CD4-positive, alpha-beta T cell (primary cell): ENCODE measurements at regions not wholly inside any gene's neighbourhood (a gene's known extent, or its start where the extent isn't known, plus 50 kb on each side); places are given as distances from the start of the nearest gene placed in this dataset.
"Not testable (repeated sequence)": the region's sequence is repeated elsewhere in the genome, so short reads cannot be mapped to it uniquely, and the experiment has no call there.

Experiments
- ATAC-seq: fragments of 200-7000 bp; cut with Tn5 transposase; one replicate; pipeline ENCODE4 v1.10.0; 2022; ENCODE audit warnings: mild to moderate bottlenecking; ENCODE audit not compliant: poor library complexity
- CTCF ChIA-PET: fragments of 350-600 bp; sonication (Branson Sonifier 250); formaldehyde crosslinking; loops from one replicate; lab custom pipeline; 2021; ENCODE audit warnings: antibody characterized with exemption, inconsistent platforms; lab: Charles Lee
- POLR2A ChIA-PET: fragments of 350-600 bp; sonication (Branson Sonifier 250); formaldehyde crosslinking; loops from one replicate; lab custom pipeline; 2021; ENCODE audit warnings: antibody characterized with exemption, inconsistent platforms; lab: Charles Lee
- DNase-seq, 14 experiments: peaks; one replicate each; pipeline ENCODE4 v3.0.0-alpha.2; 2013 to 2020; ENCODE audit warnings: mixed read lengths in 2 of 14
- H3K27ac ChIP-seq, 2 donors: one replicate each; pipeline versions ENCODE4 v1.5.1 to v1.7.0; 2013; ENCODE audit warnings: low read length in 2 of 2, low read depth in 1 of 2, mild to moderate bottlenecking in 1 of 2
- H3K27me3 ChIP-seq, 2 experiments: 1 replicate in 1 of 2; 2 replicates in 1 of 2; pipeline versions ENCODE4 v1.6.1 to v1.7.0; 2013; ENCODE audit warnings: low read length in 2 of 2, control low read depth in 1 of 2, mild to moderate bottlenecking in 1 of 2, moderate library complexity in 1 of 2; ENCODE audit not compliant: insufficient read depth in 2 of 2, control insufficient read depth in 1 of 2
- H3K36me3 ChIP-seq: one replicate; pipeline ENCODE4 v1.6.1; 2013; ENCODE audit warnings: low read length, control low read depth; ENCODE audit not compliant: insufficient read depth
- H3K4me1 ChIP-seq: one replicate; pipeline ENCODE4 v1.6.1; 2013; ENCODE audit warnings: low read length, control low read depth; ENCODE audit not compliant: insufficient read depth
- H3K4me3 ChIP-seq: one replicate; pipeline ENCODE4 v1.5.1; 2013; ENCODE audit warnings: mild to moderate bottlenecking, low read length, moderate library complexity
- H3K9me3 ChIP-seq, 2 experiments: 1 replicate in 1 of 2; 2 replicates in 1 of 2; pipeline versions ENCODE4 v1.6.1 to v1.7.0; 2013; ENCODE audit warnings: low read length in 2 of 2, mild to moderate bottlenecking in 2 of 2, control low read depth in 1 of 2, moderate library complexity in 1 of 2; ENCODE audit not compliant: control insufficient read depth in 1 of 2, insufficient read depth in 1 of 2
- H3K27ac Mint-ChIP-seq: one replicate; pipeline ENCODE4 v1.8.0; 2020; ENCODE audit warnings: mixed read lengths
- H3K27me3 Mint-ChIP-seq: one replicate; pipeline ENCODE4 v1.8.0; 2021; ENCODE audit warnings: mixed read lengths
- H3K36me3 Mint-ChIP-seq: one replicate; pipeline ENCODE4 v1.8.0; 2021; ENCODE audit warnings: low read depth, mixed read lengths
- H3K4me1 Mint-ChIP-seq: one replicate; pipeline ENCODE4 v1.8.0; 2021; ENCODE audit warnings: low read depth, mixed read lengths
- H3K4me3 Mint-ChIP-seq: one replicate; pipeline ENCODE4 v1.8.0; 2020; ENCODE audit warnings: mild to moderate bottlenecking, mixed read lengths
- H3K9me3 Mint-ChIP-seq: one replicate; pipeline ENCODE4 v1.8.0; 2020; ENCODE audit warnings: mixed read lengths
- CTCF ChIP-seq: fragments of 200-600 bp; IDR thresholded peaks from one replicate; pipeline ENCODE4 v1.8.0; 2022; ENCODE audit warnings: antibody characterized with exemption, mild to moderate bottlenecking
- intact Hi-C, 2 experiments: fragments of 100-400 bp; cut with DNase I in 1 of 2; cut with micrococcal nuclease in 1 of 2; formaldehyde crosslinking; loops; one replicate each; pipeline versions ENCODE4 v1.15.1 to v1.9.0; 2023 to 2025; cut with DNase I, micrococcal nuclease

- DNase-seq (no peak), ATAC-seq (no peak)
- no peaks in the 10 kb centered on the region for H3K4me1 Mint-ChIP-seq
- Histone ChIP-seq H3K27me3 (no peaks in the 10 kb centered on the region), H3K9me3 (no peaks in the 10 kb centered on the region), H3K27ac (no peak overlapping the region), H3K4me1 (no peaks in the 10 kb centered on the region), H3K36me3 (no peaks in the 10 kb centered on the region), H3K4me3 (no peak overlapping the region)
- no peak overlapping the region for H3K4me3 Mint-ChIP-seq
- no peaks in the 10 kb centered on the region for H3K9me3 Mint-ChIP-seq
- intact Hi-C loops = no loop called here
- ChIA-PET CTCF (no interaction called here), POLR2A (no interaction called here)
- H3K27ac Mint-ChIP-seq = no peak overlapping the region
- no peaks in the 10 kb centered on the region for H3K36me3 Mint-ChIP-seq
- H3K27me3 Mint-ChIP-seq = no peaks in the 10 kb centered on the region
- TF ChIP-seq CTCF = no peak
Measured at GRCh38 chr2:40666398-40666797, 214.5 kb upstream of the SLC8A1 start.

GRCh38 chr2:40668425-40668824 is 216.5 kb upstream of the SLC8A1 start:
- no peak overlapping the region for H3K4me3 ChIP-seq
- H3K4me1 ChIP-seq = no peaks in the 10 kb centered on the region
- H3K27ac ChIP-seq = no peak overlapping the region
- Mint-ChIP-seq H3K4me1 (no peaks in the 10 kb centered on the region), H3K27me3 (no peaks in the 10 kb centered on the region), H3K9me3 (peaks cover 2% of the 10 kb centered on the region), H3K27ac (no peak overlapping the region), H3K36me3 (no peaks in the 10 kb centered on the region), H3K4me3 (no peak overlapping the region)
- intact Hi-C loops = no loop called here
- no peaks in the 10 kb centered on the region for H3K27me3 ChIP-seq
- ChIA-PET CTCF (no interaction called here), POLR2A (no interaction called here)
- no peaks in the 10 kb centered on the region for H3K9me3 ChIP-seq
- no peaks in the 10 kb centered on the region for H3K36me3 ChIP-seq
- TF ChIP-seq CTCF = no peak
- ATAC-seq (no peak), DNase-seq (no peak)

- not testable (repeated sequence) for H3K4me3 Mint-ChIP-seq, H3K27me3 ChIP-seq, H3K4me1 Mint-ChIP-seq
Measured at GRCh38 chr2:40676134-40676790, 224.4 kb upstream of the SLC8A1 start.

DNA sequence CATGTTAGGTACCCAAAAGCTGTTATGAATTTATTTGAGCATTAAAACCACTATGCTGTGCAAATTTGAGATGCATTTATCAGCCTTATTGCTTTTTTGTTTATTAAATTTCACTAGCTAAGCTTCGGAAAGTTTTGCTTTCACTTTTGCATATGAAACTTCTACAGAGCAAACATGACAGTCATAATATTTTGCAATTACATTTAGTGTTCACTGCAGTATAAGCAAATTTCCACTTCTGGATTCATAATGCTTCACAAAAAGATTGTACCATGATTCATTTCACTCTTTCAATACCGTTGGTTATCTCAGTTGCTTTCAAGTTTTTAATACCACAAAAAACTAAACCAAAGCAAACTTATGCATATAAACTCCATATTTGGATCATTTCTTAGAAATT is 228.7 kb upstream of the SLC8A1 start:
- no peaks in the 10 kb centered on the region for H3K27me3 Mint-ChIP-seq
- CTCF ChIA-PET = no interaction called here
- no peaks in the 10 kb centered on the region for H3K4me1 ChIP-seq
- no peak overlapping the region for H3K27ac ChIP-seq
- DNase-seq (no peak), ATAC-seq (no peak)
- no peak overlapping the region for H3K4me3 Mint-ChIP-seq
- no peak for TF ChIP-seq CTCF
- H3K27me3 ChIP-seq = no peaks in the 10 kb centered on the region
- H3K9me3 ChIP-seq = no peaks in the 10 kb centered on the region
- no peak overlapping the region for H3K27ac Mint-ChIP-seq
- H3K4me3 ChIP-seq = no peak overlapping the region
- H3K4me1 Mint-ChIP-seq = peaks cover 5% of the 10 kb centered on the region
- no peaks in the 10 kb centered on the region for H3K36me3 Mint-ChIP-seq
- no peaks in the 10 kb centered on the region for H3K36me3 ChIP-seq
- H3K9me3 Mint-ChIP-seq = peaks cover 2% of the 10 kb centered on the region
- POLR2A ChIA-PET = no interaction called here
- intact Hi-C loops = no loop called here

More at GRCh38 chr2:40676134-40676790, 224.4 kb upstream of the SLC8A1 start:
- H3K36me3 ChIP-seq, H3K4me3 ChIP-seq, intact Hi-C loops, CTCF ChIA-PET, DNase-seq, POLR2A ChIA-PET, H3K9me3 ChIP-seq, H3K27ac ChIP-seq, H3K27me3 Mint-ChIP-seq, H3K9me3 Mint-ChIP-seq, H3K4me1 ChIP-seq, H3K36me3 Mint-ChIP-seq, H3K27ac Mint-ChIP-seq, ATAC-seq: not testable (repeated sequence)
